EL (cell line): ENCODE measurements at regions not wholly inside any gene's neighbourhood (a gene's known extent, or its start where the extent isn't known, plus 50 kb on each side); places are given as distances from the start of the nearest gene placed in this dataset.
"Not testable (repeated sequence)": the region's sequence is repeated elsewhere in the genome, so short reads cannot be mapped to it uniquely, and the experiment has no call there.

Experiments used
- DNase-seq: peaks from one replicate; pipeline ENCODE4 v3.0.0-alpha.2; 2016

GRCh38 chr2:155513248-155513647 lies 814.8 kb downstream of the KCNJ3 start:
- DNase-seq: no peak

- no peak for DNase-seq
Observed at GRCh38 chr2:155502766-155503165, 804.3 kb downstream of the KCNJ3 start.

- no peak for DNase-seq
Observed at GRCh38 chr2:155498106-155498505, 799.6 kb downstream of the KCNJ3 start.

GRCh38 chr2:155494744-155495143 lies 796.2 kb downstream of the KCNJ3 start:
- DNase-seq: no peak

GRCh38 chr2:155485141-155485842 lies 786.8 kb downstream of the KCNJ3 start:
- DNase-seq: no peak

GRCh38 chr2:155481141-155481540 lies 782.6 kb downstream of the KCNJ3 start:
- no peak for DNase-seq

GRCh38 chr2:155472018-155472417 lies 773.5 kb downstream of the KCNJ3 start:
- DNase-seq: not testable (repeated sequence)

- no peak for DNase-seq
Observed at GRCh38 chr2:155456222-155456621, 757.7 kb downstream of the KCNJ3 start.

- no peak for DNase-seq
Observed at GRCh38 chr2:155442755-155443372, 744.4 kb downstream of the KCNJ3 start.

- no peak for DNase-seq
Observed at GRCh38 chr2:155442088-155442487, 743.6 kb downstream of the KCNJ3 start.

GRCh38 chr2:155431004-155431507 lies 732.6 kb downstream of the KCNJ3 start:
- no peak for DNase-seq

- no peak for DNase-seq
Observed at GRCh38 chr2:155427470-155427869, 729.0 kb downstream of the KCNJ3 start.

GRCh38 chr2:155424518-155424917 lies 726.0 kb downstream of the KCNJ3 start:
- DNase-seq: no peak

GRCh38 chr2:155418753-155419152 lies 720.3 kb downstream of the KCNJ3 start:
- DNase-seq: no peak

- no peak for DNase-seq
Observed at GRCh38 chr2:155412598-155412997, 714.1 kb downstream of the KCNJ3 start.

- no peak for DNase-seq
Observed at GRCh38 chr2:155404433-155405002, 706.0 kb downstream of the KCNJ3 start.

- DNase-seq: no peak
Observed at GRCh38 chr2:155393406-155393805, 694.9 kb downstream of the KCNJ3 start.

- DNase-seq: no peak
Observed at GRCh38 chr2:155391613-155392130, 693.2 kb downstream of the KCNJ3 start.

- no peak for DNase-seq
Observed at GRCh38 chr2:155389224-155389623, 690.7 kb downstream of the KCNJ3 start.

GRCh38 chr2:155384555-155385123 lies 686.1 kb downstream of the KCNJ3 start:
- no peak for DNase-seq

GRCh38 chr2:155382776-155383175 lies 684.3 kb downstream of the KCNJ3 start:
- DNase-seq: no peak

- DNase-seq: no peak
Observed at GRCh38 chr2:155381436-155381835, 682.9 kb downstream of the KCNJ3 start.

GRCh38 chr2:155379494-155379893 lies 681.0 kb downstream of the KCNJ3 start:
- DNase-seq: no peak
